Fibroblast of skin of back (primary cell): ENCODE measurements at regions not wholly inside any gene's neighbourhood (a gene's known extent, or its start where the extent isn't known, plus 50 kb on each side); places are given as distances from the start of the nearest gene placed in this dataset.
"Not testable (repeated sequence)": the region's sequence is repeated elsewhere in the genome, so short reads cannot be mapped to it uniquely, and the experiment has no call there.

Experiments used
- DNase-seq: peaks from one replicate; pipeline ENCODE4 v3.0.0-alpha.2; 2013

GRCh38 chr14:105622329-105622955 is 96.1 kb downstream of the TMEM121 start:
- no peak for DNase-seq

GRCh38 chr14:105623178-105623577 is 96.8 kb downstream of the TMEM121 start:
- not testable (repeated sequence) for DNase-seq

- not testable (repeated sequence) for DNase-seq
These were observed 98.0 kb downstream of the TMEM121 start for GRCh38 chr14:105624346-105624745.

- DNase-seq, result not testable (repeated sequence)
These were observed 98.5 kb downstream of the TMEM121 start for GRCh38 chr14:105624749-105625434.

GRCh38 chr14:105625448-105625847 is 99.1 kb downstream of the TMEM121 start:
- not testable (repeated sequence) for DNase-seq

GRCh38 chr14:105626111-105626510 is 99.7 kb downstream of the TMEM121 start:
- DNase-seq, result not testable (repeated sequence)

- not testable (repeated sequence) for DNase-seq
These were observed 100.3 kb downstream of the TMEM121 start for GRCh38 chr14:105626651-105627050.

GRCh38 chr14:105627287-105627686 is 100.9 kb downstream of the TMEM121 start:
- DNase-seq, result not testable (repeated sequence)

GRCh38 chr14:105627701-105628100 is 101.3 kb downstream of the TMEM121 start:
- DNase-seq, result no peak

- DNase-seq, result not testable (repeated sequence)
These were observed 101.7 kb downstream of the TMEM121 start for GRCh38 chr14:105628126-105628525.

- not testable (repeated sequence) for DNase-seq
These were observed 102.2 kb downstream of the TMEM121 start for GRCh38 chr14:105628531-105629067.

GRCh38 chr14:105629091-105629885 is 102.9 kb downstream of the TMEM121 start:
- not testable (repeated sequence) for DNase-seq

- DNase-seq, result no peak
These were observed 103.5 kb downstream of the TMEM121 start for GRCh38 chr14:105629886-105630215.

GRCh38 chr14:105630293-105630934 is 104.0 kb downstream of the TMEM121 start:
- not testable (repeated sequence) for DNase-seq

GRCh38 chr14:105630935-105631779 is 104.8 kb downstream of the TMEM121 start:
- not testable (repeated sequence) for DNase-seq

- no peak for DNase-seq
These were observed 105.6 kb downstream of the TMEM121 start for GRCh38 chr14:105632010-105632409.

- DNase-seq, result not testable (repeated sequence)
These were observed 107.2 kb downstream of the TMEM121 start for GRCh38 chr14:105633596-105633995.

- no peak for DNase-seq
These were observed 109.2 kb downstream of the TMEM121 start for GRCh38 chr14:105635560-105635959.

- DNase-seq, result not testable (repeated sequence)
These were observed 109.6 kb downstream of the TMEM121 start for GRCh38 chr14:105636021-105636420.

- DNase-seq, result no peak
These were observed 110.6 kb downstream of the TMEM121 start for GRCh38 chr14:105636935-105637334.

- not testable (repeated sequence) for DNase-seq
These were observed 111.0 kb downstream of the TMEM121 start for GRCh38 chr14:105637345-105637744.
